D341Med (cell line): ENCODE measurements at regions not wholly inside any gene's neighbourhood (a gene's known extent, or its start where the extent isn't known, plus 50 kb on each side); places are given as distances from the start of the nearest gene placed in this dataset.

Source experiments
- DNase-seq: peaks from one replicate; pipeline ENCODE4 v3.0.0; 2012; ENCODE audit warnings: low spot score

- DNase-seq, result no peak
Measured at GRCh38 chr10:36224431-36224985, 582.4 kb upstream of the FZD8 start.

DNA sequence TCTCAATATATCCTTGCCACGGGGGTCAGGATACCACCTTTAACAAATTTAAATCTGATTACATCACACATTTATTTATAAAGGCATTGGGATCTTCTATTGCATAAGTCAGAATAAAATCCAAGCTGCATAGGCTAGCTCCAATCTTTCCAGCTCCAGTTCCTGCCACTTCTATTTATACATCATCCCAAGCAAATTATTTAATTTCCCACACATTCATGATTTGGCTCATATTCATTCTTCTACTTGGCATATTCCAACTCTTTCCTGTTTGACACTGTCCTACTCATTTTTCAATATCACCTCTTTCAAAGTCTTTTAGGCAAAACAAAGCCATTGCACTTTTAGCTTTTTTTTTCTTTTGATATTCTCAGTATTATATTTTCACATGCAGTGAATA is 579.0 kb upstream of the FZD8 start:
- DNase-seq, result no peak

- DNase-seq, result no peak
Measured at GRCh38 chr10:36220151-36220550, 578.1 kb upstream of the FZD8 start.

DNA sequence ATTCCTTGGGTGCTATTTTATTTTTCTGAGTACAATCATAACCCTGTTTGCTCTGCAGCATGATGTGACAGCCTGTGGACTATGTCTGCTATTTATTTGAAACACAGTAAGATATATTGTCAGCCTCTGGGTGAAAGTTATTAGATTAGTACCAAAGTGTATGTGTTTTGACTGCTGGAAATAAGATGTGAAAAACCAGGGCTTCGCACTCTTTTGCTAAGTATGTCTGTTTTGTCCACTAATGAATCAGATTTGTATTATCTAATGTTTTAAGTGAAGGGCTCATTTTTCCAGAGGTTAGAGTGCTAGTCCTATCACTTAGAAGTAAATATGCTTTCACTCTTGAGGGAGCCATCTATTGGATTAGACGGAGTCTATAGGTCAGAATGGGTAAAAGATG is 569.8 kb upstream of the FZD8 start:
- no peak for DNase-seq

DNA sequence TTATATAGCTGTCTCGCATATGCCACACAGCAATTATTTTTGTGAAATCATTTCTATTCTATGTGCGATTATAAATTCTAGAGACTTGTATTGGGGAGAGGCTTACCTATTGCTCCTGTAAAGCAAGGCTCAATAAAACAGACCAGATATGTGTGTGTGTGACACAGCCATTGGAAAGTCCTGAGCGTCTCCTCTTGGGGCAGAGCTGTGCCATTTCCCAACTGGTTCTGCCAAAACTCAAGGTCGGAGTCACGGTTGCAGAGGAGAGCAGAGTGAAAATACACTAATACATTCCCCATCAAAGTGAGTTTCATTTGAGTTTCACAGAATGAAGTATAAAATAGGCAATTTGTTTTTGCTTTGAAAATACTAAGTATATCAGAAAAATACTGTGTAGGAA is 567.4 kb upstream of the FZD8 start:
- no peak for DNase-seq

- no peak for DNase-seq
Measured at GRCh38 chr10:36202881-36203280, 560.8 kb upstream of the FZD8 start.

DNA sequence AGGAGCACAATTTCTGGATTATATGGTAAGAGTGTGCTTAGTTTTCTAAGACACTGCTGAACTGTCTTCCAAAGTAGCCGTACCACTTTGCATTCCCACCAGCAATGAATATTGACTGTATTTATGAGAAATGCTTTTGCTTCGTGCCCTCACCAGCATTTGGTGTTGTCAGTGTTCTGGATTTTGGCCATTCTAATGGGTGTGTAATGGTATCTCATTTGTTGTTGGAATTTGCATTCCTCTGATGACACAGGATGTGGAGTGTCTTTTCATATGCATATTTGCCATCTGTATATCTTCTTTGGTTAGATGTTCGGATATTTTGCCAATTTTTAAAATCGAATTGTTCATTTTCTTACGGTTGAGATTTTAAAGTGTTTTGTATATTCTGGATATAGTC is 558.5 kb upstream of the FZD8 start:
- no peak for DNase-seq

DNA sequence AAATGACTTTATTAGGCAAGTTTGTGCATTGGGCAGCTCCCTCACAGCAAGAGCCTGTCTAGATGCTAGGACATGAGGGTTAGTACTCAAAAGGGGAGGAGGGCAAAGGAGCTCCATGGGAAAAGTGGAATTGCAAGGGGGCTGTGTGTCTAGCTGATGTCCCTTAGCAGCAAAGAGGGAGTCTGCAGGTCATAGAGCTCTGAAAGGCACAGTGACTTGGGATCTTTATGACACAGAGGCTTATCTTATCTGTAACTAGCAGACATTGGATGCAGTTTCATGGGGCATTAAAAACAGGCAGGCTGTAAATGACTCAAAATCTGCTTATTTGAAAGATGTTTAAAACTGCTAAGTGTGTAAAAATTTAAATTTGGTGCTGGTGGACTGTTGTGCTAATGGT is 556.2 kb upstream of the FZD8 start:
- no peak for DNase-seq

DNA sequence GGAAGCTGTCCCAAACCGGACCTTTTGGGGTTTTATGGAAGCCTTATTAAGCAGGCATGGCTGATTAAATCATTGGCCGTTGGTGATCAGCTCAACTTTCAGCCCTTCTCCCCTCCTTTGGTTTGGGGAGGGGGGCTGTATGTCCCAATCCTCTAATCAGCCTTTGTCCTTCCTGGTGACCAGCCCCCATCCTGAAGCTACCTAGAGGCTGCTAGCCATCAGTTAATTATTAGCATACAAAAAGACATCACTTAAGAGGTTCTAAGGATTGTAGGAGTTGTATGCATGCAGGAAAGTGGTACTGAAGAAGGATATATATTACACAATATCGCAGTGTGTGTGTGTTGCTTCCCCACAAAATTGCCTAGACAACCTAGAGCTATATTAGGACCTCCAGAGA is 553.3 kb upstream of the FZD8 start:
- no peak for DNase-seq

GRCh38 chr10:36194276-36194675 is 552.2 kb upstream of the FZD8 start:
- DNase-seq, result no peak

DNA sequence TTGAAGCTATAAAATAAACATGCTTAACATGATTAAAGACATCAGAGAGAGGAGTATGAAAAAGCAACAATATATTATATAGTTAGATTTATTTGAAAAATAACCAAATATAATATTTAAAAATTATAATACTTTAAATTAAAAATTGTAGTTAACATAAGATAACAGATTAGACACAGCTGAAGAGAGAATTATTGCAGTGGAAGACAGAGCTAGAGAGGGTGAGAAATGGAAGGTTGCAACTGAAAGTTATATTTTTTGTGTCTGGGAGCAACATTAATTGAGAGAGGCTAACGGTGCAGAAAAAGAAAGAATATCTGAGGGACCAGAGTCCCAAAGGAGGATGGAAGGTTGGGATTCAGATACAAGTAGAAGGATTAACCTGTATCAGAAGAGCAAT is 548.9 kb upstream of the FZD8 start:
- DNase-seq, result no peak

GRCh38 chr10:36188461-36188860 is 546.4 kb upstream of the FZD8 start:
- no peak for DNase-seq

GRCh38 chr10:36188080-36188453 is 546.0 kb upstream of the FZD8 start:
- DNase-seq, result no peak

DNA sequence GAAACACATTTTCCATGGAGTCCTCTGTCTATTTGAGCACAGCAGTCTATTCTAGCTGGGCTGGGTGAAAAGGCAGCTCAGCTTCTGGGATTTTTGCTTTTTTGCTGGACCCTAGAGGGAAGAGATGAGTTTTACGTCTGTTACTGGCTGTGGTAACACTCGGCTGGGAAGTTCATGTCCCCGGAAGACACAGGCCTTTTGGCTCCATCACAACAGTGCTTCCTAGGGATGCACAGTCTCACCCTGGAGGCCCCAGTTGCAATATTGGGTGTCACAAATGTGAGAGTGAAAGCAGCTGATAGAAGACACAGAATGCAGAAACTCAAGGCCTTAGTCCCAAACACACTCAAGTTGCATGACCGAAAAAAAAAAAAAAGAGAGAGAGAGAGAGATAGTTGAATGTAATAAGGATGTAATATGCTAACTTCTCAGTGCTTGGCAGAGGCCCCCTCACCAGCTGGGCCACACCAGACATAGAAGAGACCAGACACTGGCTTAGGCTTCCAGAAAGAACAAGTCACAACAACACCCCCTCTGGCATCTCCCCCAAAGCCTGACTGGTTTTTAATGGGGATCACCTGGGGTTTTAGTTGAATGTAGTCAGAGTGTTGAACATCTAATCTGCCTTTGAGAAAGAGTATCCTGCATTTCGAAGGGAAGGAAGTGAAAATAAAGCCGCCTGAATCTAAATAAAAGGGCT is 545.4 kb upstream of the FZD8 start:
- DNase-seq, result no peak

GRCh38 chr10:36185097-36185496 is 543.0 kb upstream of the FZD8 start:
- no peak for DNase-seq

GRCh38 chr10:36183726-36184125 is 541.6 kb upstream of the FZD8 start:
- no peak for DNase-seq

GRCh38 chr10:36183056-36183455 is 541.0 kb upstream of the FZD8 start:
- no peak for DNase-seq

GRCh38 chr10:36182606-36183005 is 540.5 kb upstream of the FZD8 start:
- DNase-seq, result no peak

- no peak for DNase-seq
Measured at GRCh38 chr10:36182179-36182566, 540.1 kb upstream of the FZD8 start.

GRCh38 chr10:36181426-36182178 is 539.5 kb upstream of the FZD8 start:
- DNase-seq, result no peak

DNA sequence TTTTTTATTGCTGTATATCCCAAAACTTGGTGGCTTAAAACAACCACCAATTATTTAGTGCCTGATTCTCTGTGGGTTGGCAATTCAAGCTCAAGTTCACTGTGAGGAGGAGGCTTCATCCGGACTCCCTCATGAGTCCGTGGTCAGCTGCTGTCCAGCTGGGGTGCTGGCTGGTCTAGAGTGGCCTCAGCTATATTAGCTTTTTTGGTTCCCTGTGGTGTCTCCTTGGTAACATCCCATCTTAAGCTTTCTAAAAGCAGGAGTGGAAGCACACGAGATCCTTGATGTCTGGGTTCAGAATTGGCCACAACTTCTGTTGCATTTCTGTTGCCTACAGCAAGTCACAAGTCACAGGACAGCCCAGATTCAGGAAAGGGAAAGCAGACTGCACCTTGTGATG is 536.5 kb upstream of the FZD8 start:
- no peak for DNase-seq

GRCh38 chr10:36177071-36177470 is 535.0 kb upstream of the FZD8 start:
- no peak for DNase-seq

- no peak for DNase-seq
Measured at GRCh38 chr10:36175954-36176353, 533.9 kb upstream of the FZD8 start.

- DNase-seq, result no peak
Measured at GRCh38 chr10:36173364-36173763, 531.3 kb upstream of the FZD8 start.
